Astrocyte (in vitro differentiated cells and primary cell): ENCODE measurements at regions not wholly inside any gene's neighbourhood (a gene's known extent, or its start where the extent isn't known, plus 50 kb on each side); places are given as distances from the start of the nearest gene placed in this dataset.

Source experiments
- EZH2 ChIP-seq: IDR thresholded peaks from 2 replicates; pipeline ENCODE4 v1.6.1; 2012; ENCODE audit warnings: mild to moderate bottlenecking, low read length, inconsistent platforms; ENCODE audit not compliant: insufficient read depth
- TF ChIP-seq, protein P1 (sequence below): IDR thresholded peaks from 2 replicates; pipeline ENCODE4 v1.5.1; 2011; ENCODE audit warnings: low read depth, mild to moderate bottlenecking, inconsistent platforms, low read length, moderate library complexity; ENCODE audit not compliant: insufficient read depth

DNA sequence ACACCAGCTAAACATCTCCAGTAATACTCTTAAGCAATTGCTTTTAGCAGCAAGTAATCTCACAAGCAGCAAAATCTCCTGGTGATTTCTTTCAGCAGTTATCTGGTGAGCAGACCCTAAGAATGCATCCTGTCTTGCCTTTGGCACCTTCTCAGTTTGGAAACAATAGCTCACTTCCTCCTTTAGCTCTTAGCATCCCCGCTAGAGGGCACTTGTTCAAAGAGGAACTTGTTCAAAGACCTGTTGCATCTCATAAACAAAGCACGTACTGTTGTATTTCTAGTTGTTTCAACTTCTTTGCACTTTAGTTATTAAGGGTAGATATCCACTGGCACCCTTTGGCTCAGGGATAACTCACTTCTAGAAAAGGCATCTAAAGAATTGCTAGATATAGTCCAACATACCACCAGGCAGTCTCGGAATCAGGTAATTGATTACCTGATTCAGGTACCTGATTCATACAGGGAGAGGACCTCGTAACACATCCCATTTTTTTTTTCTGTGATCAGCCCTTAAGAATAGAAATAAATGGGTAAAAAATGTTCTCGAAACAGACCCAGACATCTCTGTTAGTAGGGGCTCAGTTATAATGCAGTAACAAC is 81.9 kb upstream of the QRFPR start:
- TF ChIP-seq, protein P1, sequence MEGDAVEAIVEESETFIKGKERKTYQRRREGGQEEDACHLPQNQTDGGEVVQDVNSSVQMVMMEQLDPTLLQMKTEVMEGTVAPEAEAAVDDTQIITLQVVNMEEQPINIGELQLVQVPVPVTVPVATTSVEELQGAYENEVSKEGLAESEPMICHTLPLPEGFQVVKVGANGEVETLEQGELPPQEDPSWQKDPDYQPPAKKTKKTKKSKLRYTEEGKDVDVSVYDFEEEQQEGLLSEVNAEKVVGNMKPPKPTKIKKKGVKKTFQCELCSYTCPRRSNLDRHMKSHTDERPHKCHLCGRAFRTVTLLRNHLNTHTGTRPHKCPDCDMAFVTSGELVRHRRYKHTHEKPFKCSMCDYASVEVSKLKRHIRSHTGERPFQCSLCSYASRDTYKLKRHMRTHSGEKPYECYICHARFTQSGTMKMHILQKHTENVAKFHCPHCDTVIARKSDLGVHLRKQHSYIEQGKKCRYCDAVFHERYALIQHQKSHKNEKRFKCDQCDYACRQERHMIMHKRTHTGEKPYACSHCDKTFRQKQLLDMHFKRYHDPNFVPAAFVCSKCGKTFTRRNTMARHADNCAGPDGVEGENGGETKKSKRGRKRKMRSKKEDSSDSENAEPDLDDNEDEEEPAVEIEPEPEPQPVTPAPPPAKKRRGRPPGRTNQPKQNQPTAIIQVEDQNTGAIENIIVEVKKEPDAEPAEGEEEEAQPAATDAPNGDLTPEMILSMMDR: peak; percentile 84
- no peak for TF ChIP-seq EZH2
